ENCODE measurements at regions not wholly inside any gene's neighbourhood (a gene's known extent, or its start where the extent isn't known, plus 50 kb on each side); places are given as distances from the start of the nearest gene placed in this dataset.

DNA sequence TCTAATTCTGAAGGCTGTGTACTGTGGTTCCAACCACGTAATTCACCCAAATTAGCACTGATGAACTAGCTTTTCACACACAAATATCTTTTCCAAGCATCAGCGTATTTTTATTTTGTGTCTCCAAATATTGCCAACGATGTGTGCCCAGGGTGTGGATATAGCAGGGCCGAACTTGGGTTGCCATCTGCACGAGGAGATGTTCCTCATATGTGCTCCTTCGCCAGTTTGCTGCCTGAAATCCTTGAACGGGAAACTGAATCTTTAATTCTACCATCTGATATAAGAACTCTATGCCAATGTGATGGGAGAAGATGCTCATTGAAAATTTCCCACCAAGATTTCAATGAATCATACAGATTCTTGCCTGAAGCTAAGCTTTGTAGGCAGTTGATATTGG lies 121.5 kb upstream of the ZNF438 start:
- TF ChIP-seq, protein P1, sequence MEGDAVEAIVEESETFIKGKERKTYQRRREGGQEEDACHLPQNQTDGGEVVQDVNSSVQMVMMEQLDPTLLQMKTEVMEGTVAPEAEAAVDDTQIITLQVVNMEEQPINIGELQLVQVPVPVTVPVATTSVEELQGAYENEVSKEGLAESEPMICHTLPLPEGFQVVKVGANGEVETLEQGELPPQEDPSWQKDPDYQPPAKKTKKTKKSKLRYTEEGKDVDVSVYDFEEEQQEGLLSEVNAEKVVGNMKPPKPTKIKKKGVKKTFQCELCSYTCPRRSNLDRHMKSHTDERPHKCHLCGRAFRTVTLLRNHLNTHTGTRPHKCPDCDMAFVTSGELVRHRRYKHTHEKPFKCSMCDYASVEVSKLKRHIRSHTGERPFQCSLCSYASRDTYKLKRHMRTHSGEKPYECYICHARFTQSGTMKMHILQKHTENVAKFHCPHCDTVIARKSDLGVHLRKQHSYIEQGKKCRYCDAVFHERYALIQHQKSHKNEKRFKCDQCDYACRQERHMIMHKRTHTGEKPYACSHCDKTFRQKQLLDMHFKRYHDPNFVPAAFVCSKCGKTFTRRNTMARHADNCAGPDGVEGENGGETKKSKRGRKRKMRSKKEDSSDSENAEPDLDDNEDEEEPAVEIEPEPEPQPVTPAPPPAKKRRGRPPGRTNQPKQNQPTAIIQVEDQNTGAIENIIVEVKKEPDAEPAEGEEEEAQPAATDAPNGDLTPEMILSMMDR (IDR thresholded peaks at IDR 0.05) = no peak
- no peak for TF ChIP-seq POLR2A (IDR thresholded peaks at IDR 0.05)

Data from heart left ventricle (tissue), 13 donors.